Epidermal melanocyte (primary cell): ENCODE measurements at regions not wholly inside any gene's neighbourhood (a gene's known extent, or its start where the extent isn't known, plus 50 kb on each side); places are given as distances from the start of the nearest gene placed in this dataset.
"Not testable (repeated sequence)": the region's sequence is repeated elsewhere in the genome, so short reads cannot be mapped to it uniquely, and the experiment has no call there.

Experiments
- DNase-seq: peaks from one replicate; pipeline ENCODE4 v3.0.0; 2011; ENCODE audit warnings: low spot score; ENCODE audit not compliant: insufficient read length

GRCh38 chr14:53227154-53227718, 74.1 kb upstream of the DDHD1 start:
- DNase-seq: no peak

DNA sequence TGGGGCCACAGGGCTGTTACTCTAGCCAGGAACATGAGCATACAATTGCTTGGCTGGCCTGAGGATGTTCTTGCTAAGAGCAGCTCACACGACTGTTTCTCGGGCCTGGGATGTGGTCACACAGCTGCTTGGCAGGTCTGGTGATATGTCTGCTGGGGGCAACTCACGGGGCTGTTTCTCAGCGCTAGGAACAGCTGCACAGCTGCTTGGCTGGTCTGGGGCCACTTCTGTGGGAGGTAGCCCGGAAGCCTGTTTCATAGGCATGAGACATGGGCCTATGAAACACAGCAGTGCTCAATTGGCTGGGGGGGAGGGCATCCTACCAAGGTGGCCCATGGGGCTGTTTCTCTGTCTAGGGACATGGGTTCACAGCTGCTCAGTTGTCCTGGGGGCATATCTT, 73.4 kb upstream of the DDHD1 start:
- DNase-seq: no peak

- DNase-seq: no peak
These were observed 67.8 kb upstream of the DDHD1 start for GRCh38 chr14:53220914-53221313.

DNA sequence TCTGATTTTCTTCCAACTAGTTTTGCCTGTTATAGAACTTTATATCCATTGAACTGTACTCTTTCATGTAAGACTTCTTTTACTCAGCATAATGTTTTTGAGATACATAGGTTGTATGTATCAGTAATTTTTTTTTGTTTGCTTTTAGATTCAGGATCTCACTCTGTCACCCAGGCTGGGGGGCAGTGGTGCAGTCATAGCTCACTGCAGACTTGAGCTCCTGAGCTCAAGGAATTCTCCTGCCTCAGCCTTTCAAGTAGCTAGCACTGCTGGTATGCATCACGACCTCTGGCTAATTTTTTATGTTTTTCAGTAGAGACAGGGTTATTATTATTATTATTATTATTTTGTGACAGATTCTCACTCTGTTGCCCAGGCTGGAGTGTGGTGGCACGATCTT, 65.0 kb upstream of the DDHD1 start:
- no peak for DNase-seq

- DNase-seq: peak; percentile 57
These were observed 64.3 kb upstream of the DDHD1 start for GRCh38 chr14:53217316-53217994.

GRCh38 chr14:53216955-53217315, 63.8 kb upstream of the DDHD1 start:
- not testable (repeated sequence) for DNase-seq

DNA sequence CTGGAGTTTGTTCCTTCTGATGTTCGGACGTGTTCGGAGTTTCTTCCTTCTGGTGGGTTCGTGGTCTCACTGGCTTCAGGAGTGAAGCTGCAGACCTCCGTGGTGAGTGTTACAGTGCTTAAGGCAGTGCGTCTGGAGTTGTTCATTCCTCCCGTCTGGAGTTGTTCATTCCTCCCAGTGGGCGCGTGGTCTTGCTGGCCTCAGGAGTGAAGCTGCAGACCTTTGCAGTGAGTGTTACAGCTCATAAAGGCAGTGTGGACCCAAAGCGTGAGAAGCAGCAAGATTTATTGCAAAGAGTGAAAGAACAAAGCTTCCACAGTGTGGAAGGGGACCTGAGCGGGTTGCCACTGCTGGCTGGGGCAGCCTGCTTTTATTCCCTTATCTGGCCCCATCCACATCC, 63.4 kb upstream of the DDHD1 start:
- not testable (repeated sequence) for DNase-seq

DNA sequence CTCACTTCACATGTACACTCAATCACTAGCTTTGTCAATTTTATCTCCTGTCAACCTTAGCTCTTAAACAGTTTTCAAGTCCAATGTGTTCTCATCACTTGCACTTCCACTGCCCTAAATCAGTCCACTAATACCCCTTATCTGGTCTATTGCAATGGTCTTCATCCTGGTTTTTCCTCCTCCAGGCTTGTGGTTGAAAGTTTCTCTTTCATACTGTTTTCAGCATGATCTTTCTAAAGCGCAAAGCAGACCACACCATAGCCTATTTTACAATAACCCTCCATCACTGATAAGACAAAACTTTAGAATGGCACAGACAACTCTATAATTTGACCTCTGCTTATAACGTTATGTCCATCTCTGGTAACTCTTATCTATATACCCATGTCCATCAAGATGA, 62.0 kb upstream of the DDHD1 start:
- no peak for DNase-seq

DNA sequence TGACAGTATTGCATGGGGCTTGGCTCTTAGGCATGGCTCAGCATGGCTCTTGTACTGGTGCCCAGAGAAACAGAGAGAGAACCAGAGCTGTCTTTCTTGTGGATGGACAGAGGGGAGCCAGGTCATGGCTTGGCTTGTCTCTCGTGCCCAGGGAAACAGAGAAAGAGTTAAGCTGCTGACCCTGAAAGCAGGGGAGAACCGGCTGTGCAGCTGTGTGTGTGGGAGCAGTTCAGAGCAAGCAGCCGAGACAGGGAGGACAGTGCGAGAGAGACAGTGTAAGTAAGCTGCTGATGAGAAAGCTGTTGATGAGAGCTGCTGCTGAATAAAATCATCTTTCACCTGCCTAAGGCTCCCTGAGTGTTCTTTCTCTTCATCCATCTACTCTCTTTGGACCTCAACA, 61.3 kb upstream of the DDHD1 start:
- no peak for DNase-seq

GRCh38 chr14:53213761-53214160, 60.6 kb upstream of the DDHD1 start:
- no peak for DNase-seq

- DNase-seq: no peak
These were observed 56.2 kb upstream of the DDHD1 start for GRCh38 chr14:53209370-53209769.
